Osteocyte (in vitro differentiated cells): ENCODE measurements at regions not wholly inside any gene's neighbourhood (a gene's known extent, or its start where the extent isn't known, plus 50 kb on each side); places are given as distances from the start of the nearest gene placed in this dataset.

Experiments
- DNase-seq: peaks from one replicate; pipeline ENCODE4 v3.0.0; 2021; ENCODE audit warnings: mixed read lengths; ENCODE audit not compliant: unreplicated experiment; ENCODE audit errors: extremely low spot score
- H3K27ac Mint-ChIP-seq: one replicate; pipeline ENCODE4 v1.8.0; 2021; ENCODE audit warnings: mild to moderate bottlenecking, mixed read lengths; ENCODE audit not compliant: unreplicated experiment
- H3K27me3 Mint-ChIP-seq: one replicate; pipeline ENCODE4 v1.8.0; 2021; ENCODE audit warnings: mixed read lengths; ENCODE audit not compliant: unreplicated experiment
- H3K36me3 Mint-ChIP-seq: one replicate; pipeline ENCODE4 v1.8.0; 2021; ENCODE audit warnings: mixed read lengths; ENCODE audit not compliant: unreplicated experiment
- H3K4me1 Mint-ChIP-seq: one replicate; pipeline ENCODE4 v1.8.0; 2021; ENCODE audit warnings: mixed read lengths; ENCODE audit not compliant: unreplicated experiment
- H3K4me3 Mint-ChIP-seq: one replicate; pipeline ENCODE4 v1.8.0; 2021; ENCODE audit warnings: mild to moderate bottlenecking, moderate library complexity, mixed read lengths; ENCODE audit not compliant: unreplicated experiment
- H3K9me3 Mint-ChIP-seq: one replicate; pipeline ENCODE4 v1.8.0; 2021; ENCODE audit warnings: mixed read lengths; ENCODE audit not compliant: unreplicated experiment
- TF ChIP-seq, protein P1 (sequence below): fragments of 200-600 bp; sonication (generic); IDR thresholded peaks from 2 replicates; pipeline ENCODE4 v1.5.0; 2021; ENCODE audit warnings: antibody characterized with exemption, mild to moderate bottlenecking, moderate library complexity

DNA sequence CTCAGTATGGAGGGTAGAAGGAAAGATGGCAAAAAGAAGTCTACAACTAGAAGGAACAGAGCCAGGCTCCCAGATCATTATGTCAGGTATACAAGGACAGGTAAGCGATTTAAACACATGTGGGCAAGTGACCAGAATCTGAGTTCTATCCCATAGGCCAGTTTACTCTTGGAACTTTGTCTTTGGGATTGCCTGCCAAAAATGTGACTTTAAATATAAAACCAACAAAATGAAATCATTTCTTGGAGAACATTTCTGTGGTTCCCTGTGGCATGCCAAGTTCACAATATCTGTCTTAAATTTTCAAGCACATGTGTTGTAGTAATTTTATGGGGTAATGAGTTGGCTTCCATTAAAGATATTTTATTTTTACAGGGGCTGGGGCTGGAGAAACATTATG, 141.0 kb downstream of the SLC17A6 start:
- H3K9me3 Mint-ChIP-seq: no peaks in the 10 kb centered on the region
- no peaks in the 10 kb centered on the region for H3K36me3 Mint-ChIP-seq
- TF ChIP-seq, protein P1, sequence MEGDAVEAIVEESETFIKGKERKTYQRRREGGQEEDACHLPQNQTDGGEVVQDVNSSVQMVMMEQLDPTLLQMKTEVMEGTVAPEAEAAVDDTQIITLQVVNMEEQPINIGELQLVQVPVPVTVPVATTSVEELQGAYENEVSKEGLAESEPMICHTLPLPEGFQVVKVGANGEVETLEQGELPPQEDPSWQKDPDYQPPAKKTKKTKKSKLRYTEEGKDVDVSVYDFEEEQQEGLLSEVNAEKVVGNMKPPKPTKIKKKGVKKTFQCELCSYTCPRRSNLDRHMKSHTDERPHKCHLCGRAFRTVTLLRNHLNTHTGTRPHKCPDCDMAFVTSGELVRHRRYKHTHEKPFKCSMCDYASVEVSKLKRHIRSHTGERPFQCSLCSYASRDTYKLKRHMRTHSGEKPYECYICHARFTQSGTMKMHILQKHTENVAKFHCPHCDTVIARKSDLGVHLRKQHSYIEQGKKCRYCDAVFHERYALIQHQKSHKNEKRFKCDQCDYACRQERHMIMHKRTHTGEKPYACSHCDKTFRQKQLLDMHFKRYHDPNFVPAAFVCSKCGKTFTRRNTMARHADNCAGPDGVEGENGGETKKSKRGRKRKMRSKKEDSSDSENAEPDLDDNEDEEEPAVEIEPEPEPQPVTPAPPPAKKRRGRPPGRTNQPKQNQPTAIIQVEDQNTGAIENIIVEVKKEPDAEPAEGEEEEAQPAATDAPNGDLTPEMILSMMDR: no peak
- no peak overlapping the region for H3K4me3 Mint-ChIP-seq
- H3K4me1 Mint-ChIP-seq: peaks cover 25% of the 10 kb centered on the region
- peaks cover 3% of the 10 kb centered on the region for H3K27me3 Mint-ChIP-seq
- H3K27ac Mint-ChIP-seq: no peak overlapping the region
- DNase-seq: no peak

DNA sequence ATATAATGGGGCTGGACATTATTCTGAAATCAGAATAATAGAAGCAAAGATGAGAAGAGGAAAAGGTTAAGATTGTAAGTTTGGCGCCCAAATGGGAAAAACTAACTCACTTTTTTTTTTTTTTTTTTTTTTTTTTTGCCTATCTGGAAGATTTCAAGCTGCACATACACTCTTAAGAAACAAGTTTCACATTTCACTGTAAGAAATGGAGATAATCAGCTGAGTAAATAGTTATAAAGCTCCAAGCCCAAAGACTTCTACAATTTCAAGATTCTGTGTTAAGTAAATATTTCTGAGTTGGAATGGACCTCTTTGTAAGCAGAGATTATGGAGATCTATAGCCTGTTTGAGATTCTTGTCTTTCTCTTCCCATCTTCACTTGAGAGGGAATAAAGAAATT, 140.0 kb downstream of the SLC17A6 start:
- H3K4me3 Mint-ChIP-seq: no peak overlapping the region
- TF ChIP-seq, protein P1: no peak

DNA sequence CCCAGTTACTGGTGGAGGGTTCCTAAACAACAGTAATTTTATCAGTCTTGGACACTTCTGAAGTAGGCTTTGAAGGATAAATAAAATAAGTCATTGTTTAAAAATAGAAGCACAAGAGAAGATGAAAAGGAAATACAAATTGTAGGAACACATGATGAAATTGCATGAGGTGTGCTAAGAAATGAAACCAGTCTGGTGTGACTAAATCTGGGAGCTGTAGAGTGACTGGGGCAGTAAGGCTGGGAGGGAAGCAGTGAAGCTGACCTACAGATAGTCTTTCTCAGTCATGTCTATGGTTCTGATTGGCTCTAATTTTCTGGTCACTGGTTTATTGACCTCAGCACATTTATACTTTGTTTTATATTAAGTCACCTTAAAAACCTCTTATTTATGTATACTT, 139.1 kb downstream of the SLC17A6 start:
- no peak overlapping the region for H3K27ac Mint-ChIP-seq
- TF ChIP-seq, protein P1: no peak
- no peaks in the 10 kb centered on the region for H3K9me3 Mint-ChIP-seq
- no peak for DNase-seq
- peaks cover 25% of the 10 kb centered on the region for H3K4me1 Mint-ChIP-seq
- no peaks in the 10 kb centered on the region for H3K36me3 Mint-ChIP-seq
- peaks cover 3% of the 10 kb centered on the region for H3K27me3 Mint-ChIP-seq
- no peak overlapping the region for H3K4me3 Mint-ChIP-seq

More for the DNA sequence above, 140.0 kb downstream of the SLC17A6 start:
- H3K27me3 Mint-ChIP-seq: peaks cover 3% of the 10 kb centered on the region
- H3K4me1 Mint-ChIP-seq: peaks cover 25% of the 10 kb centered on the region
- no peaks in the 10 kb centered on the region for H3K36me3 Mint-ChIP-seq
- no peak overlapping the region for H3K27ac Mint-ChIP-seq
- no peak for DNase-seq
- H3K9me3 Mint-ChIP-seq: no peaks in the 10 kb centered on the region

DNA sequence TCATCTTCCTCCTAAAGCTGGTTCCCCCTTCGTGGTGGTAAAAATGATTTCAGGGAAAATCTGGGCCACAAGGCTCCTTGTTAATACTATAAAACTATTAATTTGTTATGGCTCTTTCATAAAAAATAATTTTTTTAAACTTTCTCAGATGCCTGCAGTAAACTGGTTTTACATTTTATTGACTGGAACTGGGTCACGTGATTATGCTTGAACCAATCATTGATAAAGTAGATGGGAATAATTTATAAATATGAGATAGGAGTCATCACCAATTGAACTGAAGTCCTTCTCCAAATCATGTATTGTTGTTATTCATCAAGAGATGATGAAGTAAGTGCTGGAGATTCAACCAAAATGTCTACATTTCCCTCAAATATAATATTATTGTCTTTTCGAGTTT, 138.4 kb downstream of the SLC17A6 start:
- Mint-ChIP-seq H3K4me1 (peaks cover 25% of the 10 kb centered on the region), H3K27ac (no peak overlapping the region), H3K27me3 (peaks cover 3% of the 10 kb centered on the region), H3K4me3 (no peak overlapping the region), H3K36me3 (no peaks in the 10 kb centered on the region), H3K9me3 (no peaks in the 10 kb centered on the region)
- no peak for DNase-seq
- TF ChIP-seq, protein P1: no peak

DNA sequence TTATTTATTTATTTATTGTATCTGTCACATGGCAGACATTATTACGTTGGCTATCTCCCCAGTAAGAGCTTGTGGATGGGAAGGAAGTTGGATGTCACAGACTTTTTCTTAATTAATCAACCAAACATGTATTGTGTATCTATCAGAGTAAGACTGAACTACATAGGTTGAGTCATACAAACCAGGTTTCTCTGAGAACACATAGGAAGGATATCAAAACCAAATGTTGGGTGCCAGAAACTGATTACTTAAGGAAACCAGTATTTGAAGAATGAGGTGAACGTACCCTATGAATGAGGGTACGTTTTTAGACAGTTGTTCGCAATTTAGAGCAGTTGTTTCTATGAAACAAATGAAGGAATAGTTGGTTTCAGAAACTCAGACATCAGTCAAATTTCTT, 136.4 kb downstream of the SLC17A6 start:
- Mint-ChIP-seq H3K4me3 (no peak overlapping the region), H3K27ac (no peak overlapping the region), H3K36me3 (no peaks in the 10 kb centered on the region), H3K27me3 (peaks cover 3% of the 10 kb centered on the region), H3K4me1 (peaks cover 16% of the 10 kb centered on the region), H3K9me3 (no peaks in the 10 kb centered on the region)
- TF ChIP-seq, protein P1: no peak
- DNase-seq: no peak
